PC-3 (cell line): ENCODE measurements at regions not wholly inside any gene's neighbourhood (a gene's known extent, or its start where the extent isn't known, plus 50 kb on each side); places are given as distances from the start of the nearest gene placed in this dataset.

ENCODE experiments used
- ATAC-seq: fragments of 200-7000 bp; cut with Tn5 transposase; 2 replicates; pipeline ENCODE4 v1.9.1; 2020; ENCODE audit warnings: mild to moderate bottlenecking, moderate library complexity
- BruUV-seq: library from RNA; stranded (reverse); fragments of 400-500 nt; replicated peaks from 2 replicates; lab custom pipeline; 2021; lab: Mats Ljungman, UMichigan
- CTCF ChIA-PET: fragments of 300-600 bp; sonication (Branson Sonifier 250); formaldehyde crosslinking; loops from one replicate; lab custom pipeline; 2022; ENCODE audit warnings: antibody characterized with exemption; lab: Charles Lee
- POLR2A ChIA-PET: fragments of 300-600 bp; sonication (Branson Sonifier 250); formaldehyde crosslinking; loops from one replicate; lab custom pipeline; 2022; ENCODE audit warnings: antibody characterized with exemption; ENCODE audit not compliant: unreplicated experiment; lab: Charles Lee
- DNase-seq: peaks from one replicate; pipeline ENCODE4 v3.0.0-alpha.2; 2015
- H2AFZ ChIP-seq: fragments of 300-600 bp; sonication (generic); 2 replicates; pipeline ENCODE4 v1.6.0; 2016; ENCODE audit warnings: antibody characterized with exemption, low read length
- H3F3A ChIP-seq: fragments of 300-600 bp; sonication (generic); one replicate; pipeline ENCODE4 v1.6.0; 2017; ENCODE audit warnings: antibody characterized with exemption, low read length, control low read depth, mild to moderate bottlenecking; ENCODE audit not compliant: unreplicated experiment
- H3K27ac ChIP-seq: fragments of 300-600 bp; sonication (generic); 2 replicates; pipeline ENCODE4 v1.5.1; 2016; ENCODE audit warnings: mild to moderate bottlenecking, low read length
- H3K27me3 ChIP-seq: fragments of 300-600 bp; sonication (generic); 2 replicates; pipeline ENCODE4 v1.6.1; 2016; ENCODE audit warnings: low read length, mixed read lengths
- H3K36me3 ChIP-seq: fragments of 300-600 bp; sonication (generic); 2 replicates; pipeline ENCODE4 v1.6.1; 2016; ENCODE audit warnings: low read depth, mixed run types, low read length, mixed read lengths
- H3K4me1 ChIP-seq: fragments of 300-600 bp; sonication (generic); 2 replicates; pipeline ENCODE4 v1.5.1; 2016; ENCODE audit warnings: low read length; ENCODE audit not compliant: insufficient read depth
- H3K4me2 ChIP-seq: fragments of 300-600 bp; sonication (generic); 2 replicates; pipeline ENCODE4 v1.6.0; 2016; ENCODE audit warnings: low read length
- H3K4me3 ChIP-seq: fragments of 300-600 bp; sonication (generic); 2 replicates; pipeline ENCODE4 v1.5.1; 2016; ENCODE audit warnings: mild to moderate bottlenecking, low read length, mixed read lengths
- H3K79me2 ChIP-seq: fragments of 300-600 bp; sonication (generic); 2 replicates; pipeline ENCODE4 v1.6.1; 2017; ENCODE audit warnings: low read length, mixed read lengths
- H3K9ac ChIP-seq: fragments of 300-600 bp; sonication (generic); 2 replicates; pipeline ENCODE4 v1.6.0; 2016; ENCODE audit warnings: mild to moderate bottlenecking, low read length
- H3K9me2 ChIP-seq: fragments of 300-600 bp; sonication (generic); replicated peaks from 2 replicates; pipeline ENCODE4 v1.6.1; 2016; ENCODE audit warnings: mixed run types, low read length, mixed read lengths
- H3K9me3 ChIP-seq: fragments of 300-600 bp; sonication (generic); 2 replicates; pipeline ENCODE4 v1.6.1; 2016; ENCODE audit warnings: low read length, mixed read lengths
- H4K20me1 ChIP-seq: fragments of 300-600 bp; sonication (generic); 2 replicates; pipeline ENCODE4 v1.6.1; 2016; ENCODE audit warnings: low read length, mixed read lengths
- EZH2 ChIP-seq: fragments of 300-600 bp; sonication (generic); IDR thresholded peaks from one replicate; pipeline ENCODE4 v1.6.1; 2017; ENCODE audit warnings: antibody characterized with exemption, mild to moderate bottlenecking, low read length; ENCODE audit not compliant: unreplicated experiment
- EZH2phosphoT487 ChIP-seq: fragments of 300-600 bp; sonication (generic); IDR thresholded peaks from 2 replicates; pipeline ENCODE4 v1.6.1; 2018; ENCODE audit warnings: mild to moderate bottlenecking, antibody characterized with exemption, low read length, borderline replicate concordance
- intact Hi-C: fragments of 100-400 bp; cut with micrococcal nuclease; formaldehyde crosslinking; loops from 2 replicates; pipeline ENCODE4 v1.9.0; 2023
- TF ChIP-seq, protein P1 (sequence below): fragments of 300-600 bp; sonication (generic); conservative IDR thresholded peaks from 2 replicates; pipeline ENCODE4 v1.5.1; 2017; ENCODE audit warnings: antibody characterized with exemption, low read depth, mild to moderate bottlenecking, low read length

GRCh38 chr13:64083811-64084210, 2668.2 kb upstream of the PCDH20 start:
- ChIA-PET POLR2A (interaction anchor here (0.7 kb wide), 1 partner anchor 878 kb away, joined by 3 read pairs; no protein-coding TSS in a partner anchor), CTCF (no interaction called here)
- intact Hi-C loops = no loop called here

DNA sequence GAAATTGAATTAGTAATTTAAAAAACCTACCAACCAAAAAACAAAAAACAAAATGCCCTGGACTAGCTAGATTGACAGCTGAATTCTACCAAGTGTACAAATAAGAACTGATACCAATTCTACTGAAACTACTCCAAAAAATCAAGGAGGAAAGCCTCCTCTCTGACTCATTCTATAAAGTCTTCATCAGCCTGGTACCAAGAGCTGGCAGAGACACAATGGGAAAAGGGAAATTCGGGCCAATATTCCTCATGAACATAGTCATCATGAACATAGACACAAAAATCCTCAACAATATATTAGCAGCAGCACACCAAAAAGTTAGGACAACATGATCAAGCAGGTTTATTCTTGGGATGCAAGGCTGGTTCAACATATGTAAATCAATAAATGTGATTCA, 2667.7 kb upstream of the PCDH20 start:
- Histone ChIP-seq H3K4me2 (no peak overlapping the region), H3K4me3 (no peak overlapping the region), H3K9me2 (no peaks in the 10 kb centered on the region), H3K9me3 (no peaks in the 10 kb centered on the region), H3K27ac (no peak overlapping the region), H4K20me1 (no peaks in the 10 kb centered on the region), H3K9ac (no peak overlapping the region), H3F3A (no peaks in the 10 kb centered on the region), H3K36me3 (no peaks in the 10 kb centered on the region), H2AFZ (no peak overlapping the region), H3K4me1 (no peaks in the 10 kb centered on the region), H3K79me2 (no peaks in the 10 kb centered on the region), H3K27me3 (no peaks in the 10 kb centered on the region)
- intact Hi-C loops = no loop called here
- DNase-seq (peak; percentile 49), ATAC-seq (peak; percentile 74)
- TF ChIP-seq EZH2 (no peak), EZH2phosphoT487 (no peak)
- ChIA-PET POLR2A (interaction anchor here (0.7 kb wide), 1 partner anchor 877 kb away, joined by 3 read pairs; no protein-coding TSS in a partner anchor), CTCF (no interaction called here)
- no TSS peak for BruUV-seq

More at GRCh38 chr13:64083811-64084210, 2668.2 kb upstream of the PCDH20 start:
- Histone ChIP-seq H3K79me2 (no peaks in the 10 kb centered on the region), H3K4me1 (no peaks in the 10 kb centered on the region), H3K9me3 (no peaks in the 10 kb centered on the region), H3K9ac (no peak overlapping the region), H3K36me3 (no peaks in the 10 kb centered on the region), H3K27ac (no peak overlapping the region), H3K4me2 (no peak overlapping the region), H3K4me3 (no peak overlapping the region), H4K20me1 (no peaks in the 10 kb centered on the region), H2AFZ (no peak overlapping the region), H3F3A (no peaks in the 10 kb centered on the region), H3K27me3 (no peaks in the 10 kb centered on the region), H3K9me2 (no peaks in the 10 kb centered on the region)
- no TSS peak for BruUV-seq
- no peak for DNase-seq
- ATAC-seq = no peak
- TF ChIP-seq, protein P1, sequence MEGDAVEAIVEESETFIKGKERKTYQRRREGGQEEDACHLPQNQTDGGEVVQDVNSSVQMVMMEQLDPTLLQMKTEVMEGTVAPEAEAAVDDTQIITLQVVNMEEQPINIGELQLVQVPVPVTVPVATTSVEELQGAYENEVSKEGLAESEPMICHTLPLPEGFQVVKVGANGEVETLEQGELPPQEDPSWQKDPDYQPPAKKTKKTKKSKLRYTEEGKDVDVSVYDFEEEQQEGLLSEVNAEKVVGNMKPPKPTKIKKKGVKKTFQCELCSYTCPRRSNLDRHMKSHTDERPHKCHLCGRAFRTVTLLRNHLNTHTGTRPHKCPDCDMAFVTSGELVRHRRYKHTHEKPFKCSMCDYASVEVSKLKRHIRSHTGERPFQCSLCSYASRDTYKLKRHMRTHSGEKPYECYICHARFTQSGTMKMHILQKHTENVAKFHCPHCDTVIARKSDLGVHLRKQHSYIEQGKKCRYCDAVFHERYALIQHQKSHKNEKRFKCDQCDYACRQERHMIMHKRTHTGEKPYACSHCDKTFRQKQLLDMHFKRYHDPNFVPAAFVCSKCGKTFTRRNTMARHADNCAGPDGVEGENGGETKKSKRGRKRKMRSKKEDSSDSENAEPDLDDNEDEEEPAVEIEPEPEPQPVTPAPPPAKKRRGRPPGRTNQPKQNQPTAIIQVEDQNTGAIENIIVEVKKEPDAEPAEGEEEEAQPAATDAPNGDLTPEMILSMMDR = no peak
- TF ChIP-seq EZH2phosphoT487 (no peak), EZH2 (no peak)

- H4K20me1 ChIP-seq = no peaks in the 10 kb centered on the region
- ChIA-PET POLR2A (no interaction called here), CTCF (no interaction called here)
- no peaks in the 10 kb centered on the region for H3F3A ChIP-seq
- no peaks in the 10 kb centered on the region for H3K9me2 ChIP-seq
- no peaks in the 10 kb centered on the region for H3K9me3 ChIP-seq
- no peak for TF ChIP-seq EZH2
- TF ChIP-seq, protein P1 = no peak
- no peak for TF ChIP-seq EZH2phosphoT487
- ATAC-seq = no peak
- H3K9ac ChIP-seq = no peak overlapping the region
- no peak overlapping the region for H2AFZ ChIP-seq
- no peak for DNase-seq
- H3K36me3 ChIP-seq = no peaks in the 10 kb centered on the region
- no peaks in the 10 kb centered on the region for H3K27me3 ChIP-seq
- H3K4me1 ChIP-seq = no peaks in the 10 kb centered on the region
- intact Hi-C loops = no loop called here
- H3K4me2 ChIP-seq = no peak overlapping the region
- no peaks in the 10 kb centered on the region for H3K79me2 ChIP-seq
- no peak overlapping the region for H3K4me3 ChIP-seq
- no TSS peak for BruUV-seq
- H3K27ac ChIP-seq = no peak overlapping the region
These were observed 2662.9 kb upstream of the PCDH20 start for GRCh38 chr13:64078480-64078936.
